ENCODE measurements at regions not wholly inside any gene's neighbourhood (a gene's known extent, or its start where the extent isn't known, plus 50 kb on each side); places are given as distances from the start of the nearest gene placed in this dataset.

- ATAC-seq (ENCODE audit: low read depth): no peak
- no peaks in the 10 kb centered on the region for H3K36me3 ChIP-seq (ENCODE audit: low read depth)
- TF ChIP-seq, protein P1, sequence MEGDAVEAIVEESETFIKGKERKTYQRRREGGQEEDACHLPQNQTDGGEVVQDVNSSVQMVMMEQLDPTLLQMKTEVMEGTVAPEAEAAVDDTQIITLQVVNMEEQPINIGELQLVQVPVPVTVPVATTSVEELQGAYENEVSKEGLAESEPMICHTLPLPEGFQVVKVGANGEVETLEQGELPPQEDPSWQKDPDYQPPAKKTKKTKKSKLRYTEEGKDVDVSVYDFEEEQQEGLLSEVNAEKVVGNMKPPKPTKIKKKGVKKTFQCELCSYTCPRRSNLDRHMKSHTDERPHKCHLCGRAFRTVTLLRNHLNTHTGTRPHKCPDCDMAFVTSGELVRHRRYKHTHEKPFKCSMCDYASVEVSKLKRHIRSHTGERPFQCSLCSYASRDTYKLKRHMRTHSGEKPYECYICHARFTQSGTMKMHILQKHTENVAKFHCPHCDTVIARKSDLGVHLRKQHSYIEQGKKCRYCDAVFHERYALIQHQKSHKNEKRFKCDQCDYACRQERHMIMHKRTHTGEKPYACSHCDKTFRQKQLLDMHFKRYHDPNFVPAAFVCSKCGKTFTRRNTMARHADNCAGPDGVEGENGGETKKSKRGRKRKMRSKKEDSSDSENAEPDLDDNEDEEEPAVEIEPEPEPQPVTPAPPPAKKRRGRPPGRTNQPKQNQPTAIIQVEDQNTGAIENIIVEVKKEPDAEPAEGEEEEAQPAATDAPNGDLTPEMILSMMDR (IDR thresholded peaks at IDR 0.05; ENCODE audit: poor library complexity, severe bottlenecking): no peak
- no peak overlapping the region for H3K27ac ChIP-seq (ENCODE audit: poor library complexity, severe bottlenecking)
- no peaks in the 10 kb centered on the region for H3K9me3 ChIP-seq (ENCODE audit: severe bottlenecking)
- H3K27me3 ChIP-seq (ENCODE audit: insufficient read depth, poor library complexity, severe bottlenecking): no peaks in the 10 kb centered on the region
- no peaks in the 10 kb centered on the region for H3K4me1 ChIP-seq (ENCODE audit: insufficient read depth, poor library complexity, severe bottlenecking)
- H3K4me3 ChIP-seq (ENCODE audit: severe bottlenecking): no peak overlapping the region
- no peak for DNase-seq (ENCODE audit: low spot score)
Observed at GRCh38 chr2:16181741-16182090, 241.4 kb downstream of the MYCN start.

DNA sequence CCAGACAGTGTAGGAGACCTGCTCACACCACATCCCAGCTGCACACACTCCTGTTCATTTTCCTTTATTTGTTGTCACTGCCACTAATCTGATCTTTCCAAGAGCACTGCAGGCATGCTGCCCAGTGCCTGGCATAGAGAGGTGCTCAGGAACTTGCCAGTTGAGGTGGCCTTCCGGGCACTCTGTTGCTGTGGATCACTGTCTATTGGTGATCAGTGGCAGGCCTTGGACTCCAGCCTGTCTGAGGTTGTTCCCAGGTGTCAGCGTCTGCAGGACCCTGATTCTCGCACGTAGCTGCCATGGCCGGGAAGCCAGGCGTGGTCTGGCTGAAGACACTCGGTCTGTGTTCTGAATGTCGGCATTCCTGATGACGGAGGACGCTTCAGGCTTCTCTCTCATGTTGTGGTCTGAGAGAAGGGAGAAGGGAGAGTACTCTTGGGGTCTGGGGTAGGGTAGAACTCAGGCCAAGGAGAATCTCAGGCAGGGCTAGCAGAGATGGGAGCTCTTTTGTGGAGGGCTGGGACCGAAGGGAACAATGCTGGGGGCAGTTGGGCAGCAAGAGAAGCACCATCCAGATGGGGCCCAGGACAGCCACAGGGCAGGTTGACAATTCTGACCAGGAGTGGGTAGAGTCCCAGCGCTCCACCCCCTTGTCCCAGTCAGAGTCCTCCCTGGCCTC, 240.9 kb downstream of the MYCN start:
- DNase-seq (ENCODE audit: low spot score) (no peak), ATAC-seq (ENCODE audit: low read depth) (no peak)
- no peaks in the 10 kb centered on the region for H3K27me3 ChIP-seq (ENCODE audit: insufficient read depth, poor library complexity, severe bottlenecking)
- no peaks in the 10 kb centered on the region for H3K36me3 ChIP-seq (ENCODE audit: low read depth)
- no peak overlapping the region for H3K27ac ChIP-seq (ENCODE audit: poor library complexity, severe bottlenecking)
- TF ChIP-seq, protein P1 (IDR thresholded peaks at IDR 0.05; ENCODE audit: poor library complexity, severe bottlenecking): no peak
- H3K9me3 ChIP-seq (ENCODE audit: severe bottlenecking): no peaks in the 10 kb centered on the region
- no peak overlapping the region for H3K4me3 ChIP-seq (ENCODE audit: severe bottlenecking)
- no peaks in the 10 kb centered on the region for H3K4me1 ChIP-seq (ENCODE audit: insufficient read depth, poor library complexity, severe bottlenecking)

- H3K9me3 ChIP-seq (ENCODE audit: severe bottlenecking): no peaks in the 10 kb centered on the region
- DNase-seq (ENCODE audit: low spot score) (no peak), ATAC-seq (ENCODE audit: low read depth) (no peak)
- H3K27me3 ChIP-seq (ENCODE audit: insufficient read depth, poor library complexity, severe bottlenecking): no peaks in the 10 kb centered on the region
- H3K36me3 ChIP-seq (ENCODE audit: low read depth): no peaks in the 10 kb centered on the region
- TF ChIP-seq, protein P1 (IDR thresholded peaks at IDR 0.05; ENCODE audit: poor library complexity, severe bottlenecking): no peak
- H3K4me1 ChIP-seq (ENCODE audit: insufficient read depth, poor library complexity, severe bottlenecking): no peaks in the 10 kb centered on the region
- no peak overlapping the region for H3K4me3 ChIP-seq (ENCODE audit: severe bottlenecking)
- H3K27ac ChIP-seq (ENCODE audit: poor library complexity, severe bottlenecking): no peak overlapping the region
Observed at GRCh38 chr2:16180631-16181030, 240.3 kb downstream of the MYCN start.

DNA sequence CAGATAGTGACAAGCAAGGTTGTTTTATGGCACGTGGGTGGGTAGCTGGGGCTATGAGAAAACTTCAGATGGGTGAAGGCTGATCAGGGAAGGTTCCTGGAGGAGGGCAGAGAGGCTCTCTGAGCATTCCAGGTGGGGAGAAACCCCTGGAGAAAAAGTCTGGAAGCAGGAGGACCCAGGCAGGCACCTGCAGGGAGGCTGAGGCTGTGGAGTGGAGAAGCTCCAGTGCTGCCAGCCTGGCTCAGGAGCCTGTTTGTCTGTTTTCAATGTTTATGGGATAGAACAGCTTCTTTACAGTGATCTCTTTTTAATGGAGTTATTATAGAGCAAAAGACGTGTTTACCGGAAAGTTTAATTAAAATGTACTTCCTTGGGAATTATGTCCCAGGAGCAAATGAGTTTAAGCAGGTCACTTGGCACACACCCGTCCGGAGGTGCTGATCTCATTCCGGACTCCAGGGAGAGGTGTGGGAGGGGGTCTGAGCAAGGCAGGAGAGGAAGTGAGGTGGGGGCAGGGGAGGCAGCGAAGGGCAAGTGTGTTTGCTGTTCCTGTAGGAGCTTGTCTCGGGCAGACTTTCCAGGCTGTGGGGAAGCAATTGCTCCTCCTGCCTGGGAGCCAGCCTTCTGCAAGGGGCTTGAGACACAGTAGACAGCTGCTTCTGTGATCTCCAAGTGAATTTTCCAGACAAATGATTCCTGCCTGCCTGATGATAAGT, 239.5 kb downstream of the MYCN start:
- no peaks in the 10 kb centered on the region for H3K9me3 ChIP-seq (ENCODE audit: severe bottlenecking)
- TF ChIP-seq, protein P1 (IDR thresholded peaks at IDR 0.05; ENCODE audit: poor library complexity, severe bottlenecking): no peak
- ATAC-seq (ENCODE audit: low read depth): peak; percentile 41; the same call in 1 of the 3 replicates
- H3K27ac ChIP-seq (ENCODE audit: poor library complexity, severe bottlenecking): no peak overlapping the region
- no peaks in the 10 kb centered on the region for H3K27me3 ChIP-seq (ENCODE audit: insufficient read depth, poor library complexity, severe bottlenecking)
- no peaks in the 10 kb centered on the region for H3K4me1 ChIP-seq (ENCODE audit: insufficient read depth, poor library complexity, severe bottlenecking)
- no peaks in the 10 kb centered on the region for H3K36me3 ChIP-seq (ENCODE audit: low read depth)
- H3K4me3 ChIP-seq (ENCODE audit: severe bottlenecking): no peak overlapping the region
- no peak for DNase-seq (ENCODE audit: low spot score)

All from RWPE2 (cell line).